Kidney (tissue), 13 donors: ENCODE measurements at regions not wholly inside any gene's neighbourhood (a gene's known extent, or its start where the extent isn't known, plus 50 kb on each side); places are given as distances from the start of the nearest gene placed in this dataset.

ENCODE experiments used
- DNase-seq, 5 donors: peaks; one replicate each; pipeline ENCODE4 v3.0.0-alpha.2; 2013 to 2020
- FAIRE-seq: peaks from 2 replicates; lab custom pipeline; 2012; peaks lifted over from hg19 to GRCh38; lab: Jason Lieb, UNC
- H3K27ac ChIP-seq, 2 donors: one replicate each; pipeline ENCODE4 v1.7.0; 2013; ENCODE audit warnings: low read depth in 2 of 2, low read length in 2 of 2, inconsistent platforms in 1 of 2
- H3K27me3 ChIP-seq: one replicate; pipeline ENCODE4 v1.7.1; 2013; ENCODE audit warnings: low read length, inconsistent platforms; ENCODE audit not compliant: control insufficient read depth, insufficient read depth
- H3K36me3 ChIP-seq, 3 donors: one replicate each; pipeline versions ENCODE4 v1.7.0 to v1.7.1; 2013; ENCODE audit warnings: low read length in 3 of 3, control low read depth in 1 of 3, inconsistent platforms in 1 of 3; ENCODE audit not compliant: insufficient read depth in 3 of 3, control insufficient read depth in 2 of 3
- H3K4me1 ChIP-seq, 3 donors: one replicate each; pipeline versions ENCODE4 v1.7.0 to v1.7.1; 2013; ENCODE audit warnings: low read length in 3 of 3, inconsistent platforms in 1 of 3, low read depth in 1 of 3; ENCODE audit not compliant: control insufficient read depth in 2 of 3, insufficient read depth in 2 of 3
- H3K4me3 ChIP-seq, 3 donors: one replicate each; pipeline versions ENCODE4 v1.7.0 to v1.8.1; 2013; ENCODE audit warnings: low read length in 3 of 3, control low read depth in 1 of 3, inconsistent platforms in 1 of 3
- H3K9ac ChIP-seq, 3 donors: one replicate each; pipeline versions ENCODE4 v1.7.0 to v1.7.1; 2013; ENCODE audit warnings: low read length in 3 of 3, control low read depth in 1 of 3, inconsistent platforms in 1 of 3
- H3K9me3 ChIP-seq, 3 donors: one replicate each; pipeline versions ENCODE4 v1.7.0 to v1.7.1; 2013; ENCODE audit warnings: low read length in 3 of 3, control low read depth in 1 of 3, inconsistent platforms in 1 of 3; ENCODE audit not compliant: control insufficient read depth in 2 of 3, insufficient read depth in 1 of 3
- intact Hi-C: fragments of 100-400 bp; cut with DNase I; formaldehyde crosslinking; loops from one replicate; pipeline ENCODE4 v1.11.1; 2022
- TF ChIP-seq, protein P1 (sequence below): IDR thresholded peaks from 3 replicates; pipeline ENCODE4 v1.5.1; 2012; ENCODE audit warnings: mild to moderate bottlenecking, moderate library complexity, borderline replicate concordance; ENCODE audit not compliant: insufficient read depth; ENCODE audit errors: extremely low read depth
- donor health status: control.
- donor health status: control.
- donor health status: control.
- donor health status: control.
- donor health status: control.
- donor health status: DM: yes; HTN: yes; CAD: no.
- donor health status: Normal renal cell carcinoma (clear cell type).

DNA sequence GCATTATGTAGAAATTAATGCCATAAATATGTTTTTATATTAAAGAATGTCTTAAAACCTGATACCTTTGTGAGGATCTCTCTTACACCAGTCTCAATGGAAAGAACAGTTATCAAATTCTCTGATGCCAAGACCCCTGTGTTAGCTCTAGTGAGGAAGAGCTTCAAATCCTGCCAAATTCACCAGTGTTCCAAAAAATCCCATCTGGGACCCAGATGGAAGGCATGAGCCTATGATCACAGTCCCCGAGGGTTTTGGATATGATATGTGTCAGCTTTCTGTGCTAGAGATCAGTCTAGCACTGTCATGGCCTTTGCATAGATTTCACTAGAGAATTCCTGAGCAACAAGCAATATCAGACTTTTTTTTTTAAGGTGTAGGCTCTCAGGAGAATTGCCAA, 412.1 kb downstream of the UBE2NL start:
- no peaks in the 10 kb centered on the region for H3K36me3 ChIP-seq
- no peaks in the 10 kb centered on the region for H3K27me3 ChIP-seq
- no peak overlapping the region for H3K9ac ChIP-seq
- FAIRE-seq (no peak), DNase-seq (no peak)
- H3K27ac ChIP-seq: no peak overlapping the region
- TF ChIP-seq, protein P1, sequence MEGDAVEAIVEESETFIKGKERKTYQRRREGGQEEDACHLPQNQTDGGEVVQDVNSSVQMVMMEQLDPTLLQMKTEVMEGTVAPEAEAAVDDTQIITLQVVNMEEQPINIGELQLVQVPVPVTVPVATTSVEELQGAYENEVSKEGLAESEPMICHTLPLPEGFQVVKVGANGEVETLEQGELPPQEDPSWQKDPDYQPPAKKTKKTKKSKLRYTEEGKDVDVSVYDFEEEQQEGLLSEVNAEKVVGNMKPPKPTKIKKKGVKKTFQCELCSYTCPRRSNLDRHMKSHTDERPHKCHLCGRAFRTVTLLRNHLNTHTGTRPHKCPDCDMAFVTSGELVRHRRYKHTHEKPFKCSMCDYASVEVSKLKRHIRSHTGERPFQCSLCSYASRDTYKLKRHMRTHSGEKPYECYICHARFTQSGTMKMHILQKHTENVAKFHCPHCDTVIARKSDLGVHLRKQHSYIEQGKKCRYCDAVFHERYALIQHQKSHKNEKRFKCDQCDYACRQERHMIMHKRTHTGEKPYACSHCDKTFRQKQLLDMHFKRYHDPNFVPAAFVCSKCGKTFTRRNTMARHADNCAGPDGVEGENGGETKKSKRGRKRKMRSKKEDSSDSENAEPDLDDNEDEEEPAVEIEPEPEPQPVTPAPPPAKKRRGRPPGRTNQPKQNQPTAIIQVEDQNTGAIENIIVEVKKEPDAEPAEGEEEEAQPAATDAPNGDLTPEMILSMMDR: no peak
- H3K4me1 ChIP-seq: no peaks in the 10 kb centered on the region
- H3K9me3 ChIP-seq: no peaks in the 10 kb centered on the region
- H3K4me3 ChIP-seq: no peak overlapping the region
- intact Hi-C loops: no loop called here

DNA sequence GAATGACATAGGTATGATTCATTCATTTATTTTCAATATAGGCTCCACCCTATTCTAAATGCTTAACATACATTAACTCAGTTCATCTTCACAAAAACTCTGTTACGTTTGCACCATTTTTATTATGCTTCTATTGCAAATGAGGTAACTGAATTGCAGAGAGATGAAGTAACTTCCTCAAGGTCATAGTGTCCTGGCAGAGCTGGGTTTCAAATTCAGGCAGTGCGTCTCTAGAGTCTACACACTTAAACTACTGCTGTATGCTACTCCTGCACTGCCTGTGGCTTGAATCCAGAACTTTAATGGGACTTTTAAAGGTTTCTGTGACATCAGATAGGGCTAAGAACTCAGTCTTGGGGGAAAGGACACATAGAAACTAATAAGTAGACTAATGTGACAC, 413.4 kb downstream of the UBE2NL start:
- no peak overlapping the region for H3K27ac ChIP-seq
- no peak overlapping the region for H3K9ac ChIP-seq
- FAIRE-seq (no peak), DNase-seq (no peak)
- no peak overlapping the region for H3K4me3 ChIP-seq
- intact Hi-C loops: no loop called here
- TF ChIP-seq, protein P1: no peak
- H3K9me3 ChIP-seq: no peaks in the 10 kb centered on the region
- H3K36me3 ChIP-seq: no peaks in the 10 kb centered on the region
- H3K4me1 ChIP-seq: no peaks in the 10 kb centered on the region
- no peaks in the 10 kb centered on the region for H3K27me3 ChIP-seq

DNA sequence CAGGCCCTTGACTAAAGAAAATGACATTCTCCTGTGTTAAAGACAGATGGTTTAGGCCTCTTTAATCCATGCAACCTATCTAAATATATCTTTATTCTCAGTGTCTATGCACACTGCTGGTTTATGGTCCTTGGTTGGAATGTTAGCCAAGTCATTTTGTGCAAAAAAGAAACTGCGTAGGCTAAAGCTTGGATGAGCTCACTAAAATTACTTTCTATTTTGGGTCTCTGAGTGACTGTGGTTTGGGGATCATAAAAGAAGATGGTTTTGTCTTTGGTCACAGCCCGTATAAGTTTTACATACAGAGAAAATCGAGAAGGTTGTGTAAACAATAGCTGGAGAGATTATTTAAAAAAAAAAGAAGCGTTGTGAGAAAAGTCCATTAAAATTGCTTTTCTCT, 443.6 kb downstream of the UBE2NL start:
- intact Hi-C loops: no loop called here
- no peaks in the 10 kb centered on the region for H3K4me1 ChIP-seq
- TF ChIP-seq, protein P1: no peak
- no peaks in the 10 kb centered on the region for H3K36me3 ChIP-seq
- H3K9ac ChIP-seq: no peak overlapping the region
- FAIRE-seq (no peak), DNase-seq (no peak)
- no peaks in the 10 kb centered on the region for H3K9me3 ChIP-seq
- no peak overlapping the region for H3K27ac ChIP-seq
- H3K27me3 ChIP-seq: no peaks in the 10 kb centered on the region
- no peak overlapping the region for H3K4me3 ChIP-seq

DNA sequence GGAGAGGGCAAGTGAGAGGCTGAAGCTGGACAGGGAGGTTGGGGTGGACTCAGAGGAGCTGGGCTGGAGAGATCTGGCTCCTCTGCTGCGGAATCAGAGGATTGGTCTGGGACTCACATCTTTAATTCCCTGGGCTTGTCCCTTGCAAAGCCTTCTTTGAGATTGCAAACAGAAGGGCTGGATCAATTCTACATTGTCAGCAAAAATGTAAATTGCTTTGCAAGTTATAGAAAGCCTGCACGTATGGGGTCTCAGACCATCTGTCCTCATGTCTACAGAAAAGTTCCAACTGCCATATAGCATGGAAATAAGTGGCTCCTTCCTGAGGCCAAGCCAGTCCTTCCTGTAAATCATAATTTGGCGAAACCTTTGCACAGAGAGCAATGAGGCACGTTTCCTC, 449.6 kb downstream of the UBE2NL start:
- intact Hi-C loops: no loop called here

More for the DNA sequence above, 449.6 kb downstream of the UBE2NL start:
- Histone ChIP-seq H3K4me1 (no peaks in the 10 kb centered on the region), H3K36me3 (no peaks in the 10 kb centered on the region), H3K9me3 (no peaks in the 10 kb centered on the region), H3K9ac (no peak overlapping the region), H3K27ac (no peak overlapping the region), H3K4me3 (no peak overlapping the region), H3K27me3 (no peaks in the 10 kb centered on the region)
- DNase-seq: no peak
- TF ChIP-seq, protein P1: no peak
- no peak for FAIRE-seq
